Activated CD8-positive, alpha-beta T cell treated with anti-CD3 and anti-CD28 coated beads, Interleukin-2, amount 10 ng/mL, durations not matched to agents 7 days and 5 days (primary cell): ENCODE measurements at regions not wholly inside any gene's neighbourhood (a gene's known extent, or its start where the extent isn't known, plus 50 kb on each side); places are given as distances from the start of the nearest gene placed in this dataset.

Experiments used
- ATAC-seq: fragments of 150-1000 bp; cut with Tn5 transposase; one replicate; pipeline ENCODE4 v1.10.0; 2021; ENCODE audit warnings: moderate library complexity
- CTCF ChIA-PET: fragments of 350-600 bp; sonication (Branson Sonifier 250); formaldehyde crosslinking; loops from one replicate; lab custom pipeline; 2021; ENCODE audit warnings: antibody characterized with exemption; lab: Charles Lee
- POLR2A ChIA-PET: fragments of 350-600 bp; sonication (Branson Sonifier 250); formaldehyde crosslinking; loops from one replicate; lab custom pipeline; 2021; ENCODE audit warnings: antibody characterized with exemption; lab: Charles Lee
- DNase-seq: peaks from one replicate; pipeline ENCODE4 v3.0.0-alpha.2; 2020
- H3K27ac Mint-ChIP-seq: one replicate; pipeline ENCODE4 v1.8.0; 2021; ENCODE audit warnings: mild to moderate bottlenecking, mixed read lengths
- H3K27me3 Mint-ChIP-seq: one replicate; pipeline ENCODE4 v1.8.0; 2021; ENCODE audit warnings: low read depth, mixed read lengths
- H3K36me3 Mint-ChIP-seq: one replicate; pipeline ENCODE4 v1.8.0; 2021; ENCODE audit warnings: low read depth, mixed read lengths
- H3K4me1 Mint-ChIP-seq: one replicate; pipeline ENCODE4 v1.8.0; 2021; ENCODE audit warnings: low read depth, mixed read lengths
- H3K4me3 Mint-ChIP-seq: one replicate; pipeline ENCODE4 v1.8.0; 2021; ENCODE audit warnings: mild to moderate bottlenecking, mixed read lengths
- H3K9me3 Mint-ChIP-seq: one replicate; pipeline ENCODE4 v1.8.0; 2022; ENCODE audit warnings: mixed read lengths; ENCODE audit not compliant: insufficient read depth

DNA sequence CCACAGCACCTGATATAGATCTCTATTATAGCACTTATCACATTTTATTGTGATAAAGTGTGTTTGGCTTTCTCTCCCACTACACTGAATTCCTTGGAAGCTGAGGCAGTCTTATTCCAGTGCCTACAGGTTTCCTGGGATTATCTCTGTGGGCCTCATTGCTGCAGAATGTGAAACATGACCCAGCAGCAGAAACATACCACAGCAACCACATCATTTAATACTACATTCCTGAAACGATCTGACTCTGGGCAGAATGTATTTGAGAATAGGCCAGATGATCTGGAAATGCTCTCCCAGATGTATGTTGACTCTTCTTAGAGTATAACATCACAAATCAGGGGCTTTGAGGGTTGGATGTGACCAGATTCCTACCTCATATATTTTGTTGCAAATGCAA lies 323.5 kb upstream of the TANK start:
- POLR2A ChIA-PET = no interaction called here
- Mint-ChIP-seq H3K27ac (no peak overlapping the region), H3K36me3 (no peaks in the 10 kb centered on the region), H3K27me3 (no peaks in the 10 kb centered on the region), H3K4me3 (no peak overlapping the region), H3K9me3 (no peaks in the 10 kb centered on the region), H3K4me1 (no peaks in the 10 kb centered on the region)
- DNase-seq (no peak), ATAC-seq (no peak)
- CTCF ChIA-PET = no interaction called here

DNA sequence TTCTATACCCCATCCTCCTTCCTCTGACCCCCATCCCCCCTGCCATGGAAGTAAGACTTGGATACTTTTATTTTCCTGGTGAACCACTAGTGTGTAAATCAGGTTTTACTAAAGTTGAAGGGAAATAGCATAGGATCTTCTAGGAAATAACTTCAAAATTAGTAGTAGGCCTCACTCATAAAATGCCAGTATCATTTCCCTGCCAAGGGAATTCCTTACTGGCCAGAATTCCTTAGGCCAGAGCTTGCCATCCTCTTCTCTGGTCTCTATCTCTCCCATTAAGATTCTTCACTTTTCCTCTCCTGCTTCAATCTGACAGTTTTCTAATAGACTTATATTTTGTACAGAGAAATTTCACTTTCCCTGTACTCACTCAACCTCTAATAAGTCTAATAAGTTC lies 322.8 kb upstream of the TANK start:
- ChIA-PET POLR2A (no interaction called here), CTCF (no interaction called here)
- DNase-seq = no peak
- Mint-ChIP-seq H3K27ac (no peak overlapping the region), H3K36me3 (no peaks in the 10 kb centered on the region), H3K27me3 (no peaks in the 10 kb centered on the region), H3K9me3 (no peaks in the 10 kb centered on the region), H3K4me3 (no peak overlapping the region), H3K4me1 (no peaks in the 10 kb centered on the region)
- ATAC-seq = no peak

DNA sequence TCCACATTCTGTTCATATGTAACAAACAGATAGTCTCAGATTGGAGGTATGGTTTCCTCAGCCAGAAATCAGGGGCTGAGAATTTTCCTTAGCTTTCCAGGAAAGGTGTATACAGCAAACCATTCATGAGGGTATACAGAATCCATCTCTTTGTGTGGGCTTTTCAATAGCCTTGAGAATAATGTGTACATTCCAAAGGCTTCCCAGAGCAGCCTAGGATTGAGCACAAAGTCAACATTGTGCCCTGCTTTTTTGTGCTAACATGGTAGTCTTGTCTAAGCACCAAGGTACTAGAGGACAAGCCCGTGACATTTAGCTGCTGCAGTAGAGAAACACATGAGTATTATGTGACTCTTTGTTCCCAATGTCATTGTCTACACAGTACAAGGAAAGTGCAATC lies 322.1 kb upstream of the TANK start:
- DNase-seq = no peak
- ChIA-PET POLR2A (no interaction called here), CTCF (no interaction called here)
- Mint-ChIP-seq H3K4me3 (no peak overlapping the region), H3K4me1 (no peaks in the 10 kb centered on the region), H3K9me3 (no peaks in the 10 kb centered on the region), H3K27me3 (no peaks in the 10 kb centered on the region), H3K36me3 (no peaks in the 10 kb centered on the region), H3K27ac (no peak overlapping the region)
- no peak for ATAC-seq

DNA sequence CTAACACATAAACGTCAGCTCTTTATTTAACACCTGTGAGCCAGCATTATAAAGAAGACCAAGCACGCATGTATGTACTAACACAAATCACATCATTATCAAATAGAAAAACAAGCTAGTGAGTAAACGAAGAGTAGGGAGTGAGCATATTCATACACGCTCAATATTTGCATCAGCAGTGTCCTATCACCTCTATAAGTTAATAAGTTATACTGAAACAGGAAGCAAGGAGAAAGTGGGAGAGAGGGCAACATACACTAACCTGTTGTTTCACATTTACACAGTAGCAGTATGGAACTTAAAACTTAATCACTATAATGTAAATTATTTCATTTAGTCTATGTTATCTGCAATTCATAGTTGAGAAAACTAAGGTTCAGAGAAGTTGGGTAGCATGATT lies 321.5 kb upstream of the TANK start:
- Mint-ChIP-seq H3K9me3 (peaks cover 4% of the 10 kb centered on the region), H3K27ac (no peak overlapping the region), H3K4me3 (no peak overlapping the region), H3K4me1 (no peaks in the 10 kb centered on the region), H3K27me3 (no peaks in the 10 kb centered on the region), H3K36me3 (no peaks in the 10 kb centered on the region)
- ChIA-PET POLR2A (no interaction called here), CTCF (no interaction called here)
- no peak for ATAC-seq
- DNase-seq = no peak

DNA sequence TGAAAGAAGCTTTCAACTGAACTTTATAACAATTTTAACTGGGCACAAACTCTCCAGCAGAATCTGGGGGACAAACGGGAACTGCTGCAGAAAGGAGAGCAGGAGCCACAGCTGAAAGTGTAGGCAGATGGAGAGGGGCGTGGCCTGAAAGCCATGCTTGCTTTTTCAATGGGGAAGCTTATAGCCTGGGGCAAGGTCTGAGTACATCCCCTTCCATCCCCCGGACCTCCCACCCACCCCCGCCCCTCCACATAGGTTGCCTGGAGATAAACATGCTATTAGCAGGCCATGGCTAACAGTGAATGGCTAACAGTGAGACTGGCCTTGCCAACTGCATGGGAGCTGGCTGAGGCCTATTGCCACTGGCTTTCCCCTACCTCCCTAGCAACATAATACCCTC lies 317.9 kb upstream of the TANK start:
- ChIA-PET POLR2A (no interaction called here), CTCF (no interaction called here)
- Mint-ChIP-seq H3K27me3 (no peaks in the 10 kb centered on the region), H3K4me3 (no peak overlapping the region), H3K4me1 (no peaks in the 10 kb centered on the region), H3K9me3 (peaks cover 11% of the 10 kb centered on the region), H3K27ac (no peak overlapping the region), H3K36me3 (no peaks in the 10 kb centered on the region)
- DNase-seq = no peak
- ATAC-seq = no peak

DNA sequence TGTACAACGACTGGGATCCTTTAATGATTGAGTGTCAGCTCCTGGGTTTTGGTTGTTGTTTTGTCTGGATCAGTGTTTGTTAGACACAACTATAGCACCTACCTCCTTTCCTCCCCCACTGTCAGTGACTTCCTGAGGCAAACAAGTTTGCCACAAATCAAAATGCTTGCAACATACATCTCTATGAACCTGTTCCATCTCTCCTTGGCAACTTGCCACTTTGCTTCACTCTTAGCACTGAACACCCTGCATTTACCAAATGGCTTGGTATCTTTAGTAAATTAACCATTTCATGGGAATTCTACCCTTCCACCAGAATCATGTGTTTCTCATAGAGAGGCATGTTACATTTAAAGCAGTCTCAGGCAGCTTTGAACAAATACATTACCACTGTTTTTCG lies 301.1 kb upstream of the TANK start:
- Mint-ChIP-seq H3K9me3 (no peaks in the 10 kb centered on the region), H3K27ac (no peak overlapping the region), H3K27me3 (no peaks in the 10 kb centered on the region), H3K4me3 (no peak overlapping the region), H3K4me1 (no peaks in the 10 kb centered on the region), H3K36me3 (no peaks in the 10 kb centered on the region)
- ChIA-PET CTCF (no interaction called here), POLR2A (no interaction called here)
- DNase-seq (no peak), ATAC-seq (no peak)

DNA sequence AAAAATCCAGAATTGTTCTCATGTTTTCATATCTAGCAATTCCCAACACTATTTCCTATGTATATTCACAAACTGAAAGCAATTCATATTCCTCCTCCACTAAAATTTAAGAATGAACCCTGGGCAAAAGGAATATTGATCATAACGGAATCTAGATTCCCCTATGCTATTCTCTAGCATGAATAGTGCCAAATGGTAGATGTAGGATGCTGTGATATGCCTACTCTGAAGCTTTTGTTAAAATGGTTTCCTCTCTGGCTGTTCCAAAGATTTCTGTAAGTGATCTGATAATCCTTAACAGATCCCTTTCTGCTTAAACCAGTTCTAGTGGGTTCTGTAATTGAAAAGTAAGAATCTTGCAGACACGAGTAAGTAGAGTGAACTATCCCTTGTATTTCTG lies 298.0 kb upstream of the TANK start:
- no peaks in the 10 kb centered on the region for H3K9me3 Mint-ChIP-seq
- POLR2A ChIA-PET = no interaction called here
- CTCF ChIA-PET = no interaction called here
- no peaks in the 10 kb centered on the region for H3K27me3 Mint-ChIP-seq
- DNase-seq (no peak), ATAC-seq (no peak)
- H3K27ac Mint-ChIP-seq = no peak overlapping the region
- H3K36me3 Mint-ChIP-seq = no peaks in the 10 kb centered on the region
- H3K4me1 Mint-ChIP-seq = no peaks in the 10 kb centered on the region
- H3K4me3 Mint-ChIP-seq = no peak overlapping the region

DNA sequence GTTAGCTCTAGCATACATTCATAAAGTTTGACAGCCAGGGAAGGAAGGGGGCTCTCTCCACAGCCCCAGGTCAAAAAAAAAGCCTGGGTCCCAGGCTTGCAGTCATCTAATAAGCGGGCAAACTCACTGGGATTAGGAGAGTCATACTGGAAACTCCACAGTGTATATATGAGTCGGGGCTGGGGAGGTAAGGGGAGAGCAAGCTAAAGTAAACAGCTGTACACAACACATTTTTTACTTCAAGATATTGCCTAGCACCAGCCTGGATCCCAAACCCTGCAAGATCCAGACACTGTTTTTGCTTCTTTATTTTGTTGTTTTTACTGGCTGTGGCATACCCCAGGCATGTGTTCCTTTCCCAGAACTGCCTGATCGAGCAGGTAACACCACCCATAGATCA lies 291.3 kb upstream of the TANK start:
- POLR2A ChIA-PET = no interaction called here
- CTCF ChIA-PET = no interaction called here

DNA sequence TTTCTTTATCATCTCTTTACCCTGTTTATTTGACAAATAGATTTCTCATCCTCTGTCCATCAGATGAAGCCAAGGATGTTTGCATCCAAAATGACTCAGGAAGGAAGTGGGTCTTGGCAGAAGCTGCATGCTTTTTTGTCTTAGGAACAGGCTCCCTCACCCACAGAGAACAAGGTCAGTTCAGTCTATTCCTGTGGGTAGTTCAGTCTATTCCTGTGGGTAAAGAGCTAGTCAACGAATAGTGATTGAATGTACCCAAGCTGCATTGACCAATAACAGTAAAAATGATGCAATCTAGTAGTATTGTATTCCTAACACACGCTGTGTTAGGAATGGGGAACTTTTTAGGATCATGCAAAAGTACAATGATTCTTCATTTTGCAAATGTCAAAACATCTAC lies 290.8 kb upstream of the TANK start:
- Mint-ChIP-seq H3K4me3 (no peak overlapping the region), H3K27ac (no peak overlapping the region), H3K27me3 (no peaks in the 10 kb centered on the region), H3K36me3 (no peaks in the 10 kb centered on the region), H3K9me3 (no peaks in the 10 kb centered on the region), H3K4me1 (no peaks in the 10 kb centered on the region)
- POLR2A ChIA-PET = no interaction called here
- CTCF ChIA-PET = no interaction called here
- no peak for ATAC-seq
- no peak for DNase-seq

More for the DNA sequence above, 291.3 kb upstream of the TANK start:
- H3K4me3 Mint-ChIP-seq = no peak overlapping the region
- H3K9me3 Mint-ChIP-seq = no peaks in the 10 kb centered on the region
- H3K36me3 Mint-ChIP-seq = no peaks in the 10 kb centered on the region
- no peak overlapping the region for H3K27ac Mint-ChIP-seq
- no peaks in the 10 kb centered on the region for H3K4me1 Mint-ChIP-seq
- ATAC-seq = no peak
- no peaks in the 10 kb centered on the region for H3K27me3 Mint-ChIP-seq
- no peak for DNase-seq

DNA sequence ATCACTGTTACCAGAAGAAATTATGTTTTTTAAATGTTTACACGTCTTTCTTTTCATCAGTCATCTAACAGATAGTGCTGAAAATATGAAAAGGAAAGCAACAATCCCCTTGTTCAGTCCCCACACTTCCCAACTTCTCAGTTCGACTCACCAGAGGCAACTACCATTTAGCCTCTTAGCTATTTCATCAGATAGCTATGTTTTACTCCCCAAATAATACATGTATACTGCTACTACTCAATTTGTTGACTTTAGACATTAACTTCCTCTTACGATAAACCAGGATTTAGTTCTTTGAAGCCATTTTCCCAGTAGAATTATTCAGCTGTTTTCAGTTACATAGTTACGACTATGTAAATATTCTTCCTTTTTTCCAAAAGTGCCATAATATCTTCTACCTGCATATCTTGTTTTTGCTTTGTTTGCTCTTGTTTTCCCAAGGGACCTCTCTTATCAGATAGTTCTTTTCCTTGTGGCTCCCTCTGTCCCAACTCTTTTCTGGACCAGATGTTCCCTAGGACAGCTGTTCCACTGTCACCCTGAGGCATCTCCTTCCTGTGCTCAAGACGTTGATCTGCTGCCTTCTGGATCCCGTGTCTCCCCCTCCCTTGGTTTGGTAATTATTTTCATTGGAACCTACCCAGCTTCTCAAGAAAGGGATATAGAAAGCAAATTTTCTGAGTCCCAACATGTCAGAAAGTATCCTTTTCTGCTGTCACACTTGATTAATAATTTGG lies 289.3 kb upstream of the TANK start:
- no peaks in the 10 kb centered on the region for H3K9me3 Mint-ChIP-seq
- POLR2A ChIA-PET = interaction anchor here (0.6 kb wide), 1 partner anchor 784 kb away, joined by 3 read pairs; no protein-coding TSS in a partner anchor
- no peaks in the 10 kb centered on the region for H3K27me3 Mint-ChIP-seq
- H3K27ac Mint-ChIP-seq = no peak overlapping the region
- H3K4me3 Mint-ChIP-seq = no peak overlapping the region
- DNase-seq = no peak
- no peaks in the 10 kb centered on the region for H3K4me1 Mint-ChIP-seq
- CTCF ChIA-PET = interaction anchor here (0.6 kb wide), 1 partner anchor 124 kb away, joined by 3 read pairs; no protein-coding TSS in a partner anchor
- ATAC-seq = no peak
- no peaks in the 10 kb centered on the region for H3K36me3 Mint-ChIP-seq

DNA sequence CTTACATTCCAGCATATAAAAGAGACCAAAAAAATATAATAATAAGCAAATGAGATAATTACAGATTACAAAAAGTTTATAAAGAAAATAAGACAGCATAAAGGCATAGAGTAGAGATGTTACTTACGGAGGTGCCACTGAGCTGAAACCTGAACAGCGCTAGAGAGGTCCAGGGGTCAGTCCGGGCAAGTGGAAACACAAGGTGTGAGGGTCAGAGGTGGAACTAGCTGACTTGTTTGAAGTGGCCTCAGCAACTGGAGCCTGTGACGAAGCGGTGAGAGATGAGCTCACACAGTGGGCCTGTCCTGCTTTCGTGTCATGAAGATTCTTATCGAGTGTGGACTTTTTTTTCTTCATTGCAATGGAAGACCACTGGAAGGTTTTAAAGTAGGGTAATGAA lies 288.3 kb upstream of the TANK start:
- DNase-seq (no peak), ATAC-seq (no peak)
- H3K4me1 Mint-ChIP-seq = no peaks in the 10 kb centered on the region
- no peak overlapping the region for H3K4me3 Mint-ChIP-seq
- H3K27ac Mint-ChIP-seq = no peak overlapping the region
- CTCF ChIA-PET = no interaction called here
- no peaks in the 10 kb centered on the region for H3K36me3 Mint-ChIP-seq
- POLR2A ChIA-PET = interaction anchor here (0.6 kb wide), 1 partner anchor 785 kb away, joined by 3 read pairs; no protein-coding TSS in a partner anchor
- no peaks in the 10 kb centered on the region for H3K9me3 Mint-ChIP-seq
- H3K27me3 Mint-ChIP-seq = no peaks in the 10 kb centered on the region

DNA sequence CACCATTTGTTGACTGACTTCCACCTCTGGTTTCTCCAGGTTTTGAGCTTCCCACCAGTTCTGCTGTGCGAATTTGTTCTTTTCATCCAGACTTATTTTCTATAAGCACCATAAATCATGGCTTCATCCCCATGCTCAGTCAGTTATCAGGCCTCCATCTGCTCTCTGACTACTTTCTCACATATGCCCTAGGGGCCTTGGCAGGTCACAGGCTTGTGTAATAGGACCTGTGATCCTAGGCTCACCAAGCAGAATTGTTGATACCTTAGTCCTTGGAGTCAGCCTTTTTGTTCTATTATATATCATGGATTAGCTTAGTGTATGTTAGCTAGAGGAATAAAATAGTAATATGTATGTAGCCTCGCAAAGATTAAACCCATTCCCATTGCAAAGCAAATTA lies 284.2 kb upstream of the TANK start:
- Mint-ChIP-seq H3K36me3 (no peaks in the 10 kb centered on the region), H3K27me3 (peaks cover 2% of the 10 kb centered on the region), H3K4me3 (no peak overlapping the region), H3K9me3 (no peaks in the 10 kb centered on the region), H3K27ac (no peak overlapping the region), H3K4me1 (no peaks in the 10 kb centered on the region)
- DNase-seq (no peak), ATAC-seq (no peak)
- CTCF ChIA-PET = interaction anchor here (1.3 kb wide), 1 partner anchor 48 kb away, joined by 4 read pairs; no protein-coding TSS in a partner anchor
- POLR2A ChIA-PET = no interaction called here

DNA sequence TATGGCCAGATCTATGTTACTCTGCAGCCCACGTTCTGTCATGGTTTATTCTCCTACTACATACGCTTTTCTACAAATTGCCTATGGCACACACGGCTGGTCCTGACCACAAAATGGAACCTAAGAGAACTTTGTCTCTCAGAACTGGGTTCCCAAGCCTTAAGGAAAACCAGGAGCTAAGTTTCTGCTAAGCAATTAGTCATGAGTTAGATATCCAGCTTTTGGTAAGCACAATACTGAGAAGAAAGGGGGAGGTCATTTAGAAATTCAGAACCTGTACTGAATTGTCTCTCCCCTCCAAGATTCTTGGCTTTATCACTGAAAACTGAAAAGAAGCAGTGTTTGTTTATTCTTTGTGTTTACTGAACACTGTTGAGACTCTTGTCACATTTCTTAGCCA lies 283.5 kb upstream of the TANK start:
- Mint-ChIP-seq H3K9me3 (no peaks in the 10 kb centered on the region), H3K4me3 (no peak overlapping the region), H3K27me3 (peaks cover 2% of the 10 kb centered on the region), H3K36me3 (no peaks in the 10 kb centered on the region), H3K27ac (no peak overlapping the region), H3K4me1 (no peaks in the 10 kb centered on the region)
- POLR2A ChIA-PET = no interaction called here
- DNase-seq (no peak), ATAC-seq (no peak)
- CTCF ChIA-PET = no interaction called here
